ENCODE measurements at regions not wholly inside any gene's neighbourhood (a gene's known extent, or its start where the extent isn't known, plus 50 kb on each side); places are given as distances from the start of the nearest gene placed in this dataset.

DNA sequence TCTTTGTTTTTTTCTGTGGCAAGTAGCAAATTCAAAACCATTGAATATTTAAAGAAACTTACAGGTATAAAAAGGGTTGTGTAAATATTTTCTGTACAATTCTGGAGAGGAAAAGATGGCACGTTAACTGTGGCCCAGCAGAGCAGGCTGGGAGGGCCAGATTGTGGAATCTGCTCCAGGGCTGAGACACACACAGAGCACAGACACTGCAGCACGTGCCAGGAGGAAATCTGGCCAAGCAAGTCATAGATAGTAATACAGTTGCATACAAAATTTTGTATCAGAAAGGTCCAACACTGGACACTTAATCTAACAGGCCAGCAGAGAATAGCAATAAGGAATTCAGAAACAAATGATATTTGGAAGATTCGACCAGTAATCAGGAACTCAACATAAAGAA lies 763.7 kb downstream of the PDHA2 start:
- H3K4me3 ChIP-seq (ENCODE audit: control extremely low read depth in 1 of 5, extremely low read depth in 1 of 5, insufficient read depth in 1 of 5, low read depth in 2 of 5, low read length in 4 of 5), result no peak overlapping the region
- DNase-seq (no peak), ATAC-seq (ENCODE audit: low read depth) (no peak)
- no peak overlapping the region for H3K27ac Mint-ChIP-seq
- ChIA-PET POLR2A (no interaction called here), CTCF (no interaction called here)
- no peak for TF ChIP-seq EZH2 (IDR thresholded peaks at IDR 0.05; ENCODE audit: borderline replicate concordance, insufficient read depth, low read depth, low read length, poor library complexity, severe bottlenecking)
- TF ChIP-seq, protein P1, sequence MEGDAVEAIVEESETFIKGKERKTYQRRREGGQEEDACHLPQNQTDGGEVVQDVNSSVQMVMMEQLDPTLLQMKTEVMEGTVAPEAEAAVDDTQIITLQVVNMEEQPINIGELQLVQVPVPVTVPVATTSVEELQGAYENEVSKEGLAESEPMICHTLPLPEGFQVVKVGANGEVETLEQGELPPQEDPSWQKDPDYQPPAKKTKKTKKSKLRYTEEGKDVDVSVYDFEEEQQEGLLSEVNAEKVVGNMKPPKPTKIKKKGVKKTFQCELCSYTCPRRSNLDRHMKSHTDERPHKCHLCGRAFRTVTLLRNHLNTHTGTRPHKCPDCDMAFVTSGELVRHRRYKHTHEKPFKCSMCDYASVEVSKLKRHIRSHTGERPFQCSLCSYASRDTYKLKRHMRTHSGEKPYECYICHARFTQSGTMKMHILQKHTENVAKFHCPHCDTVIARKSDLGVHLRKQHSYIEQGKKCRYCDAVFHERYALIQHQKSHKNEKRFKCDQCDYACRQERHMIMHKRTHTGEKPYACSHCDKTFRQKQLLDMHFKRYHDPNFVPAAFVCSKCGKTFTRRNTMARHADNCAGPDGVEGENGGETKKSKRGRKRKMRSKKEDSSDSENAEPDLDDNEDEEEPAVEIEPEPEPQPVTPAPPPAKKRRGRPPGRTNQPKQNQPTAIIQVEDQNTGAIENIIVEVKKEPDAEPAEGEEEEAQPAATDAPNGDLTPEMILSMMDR (IDR thresholded peaks at IDR 0.05), result no peak
- no peaks in the 10 kb centered on the region for H4K20me1 ChIP-seq (ENCODE audit: control insufficient read depth, insufficient read depth, low read length, poor library complexity, severe bottlenecking)
- no peaks in the 10 kb centered on the region for H3K36me3 ChIP-seq (replicated peaks in 1 of 2; ENCODE audit: control extremely low read depth in 1 of 2, control insufficient read depth in 1 of 2, extremely low read depth in 1 of 2, insufficient read depth in 2 of 2, low read length in 1 of 2)
- no peaks in the 10 kb centered on the region for H3K27me3 ChIP-seq (replicated peaks in 1 of 4; ENCODE audit: control extremely low read depth in 1 of 4, control insufficient read depth in 3 of 4, insufficient read depth in 4 of 4, low read length in 3 of 4)
- no peaks in the 10 kb centered on the region for H3K4me1 ChIP-seq (ENCODE audit: control insufficient read depth in 2 of 2, insufficient read depth in 2 of 2, low read length in 2 of 2)
- no peak overlapping the region for H3K27ac ChIP-seq (ENCODE audit: low read length in 2 of 2)
- H3K4me2 ChIP-seq (replicated peaks; ENCODE audit: low read depth, low read length, poor library complexity, severe bottlenecking), result no peak overlapping the region
- H3K79me2 ChIP-seq (ENCODE audit: control insufficient read depth, insufficient read depth, low read length), result no peaks in the 10 kb centered on the region
- no peak overlapping the region for H3K4me3 Mint-ChIP-seq
- intact Hi-C loops (cut with micrococcal nuclease), result no loop called here
- no peaks in the 10 kb centered on the region for H3K4me1 Mint-ChIP-seq
- no peak overlapping the region for H2AFZ ChIP-seq (ENCODE audit: insufficient read depth, low read depth, low read length, poor library complexity, severe bottlenecking)
- H3K27me3 Mint-ChIP-seq, result no peaks in the 10 kb centered on the region
- WGBS (ENCODE audit: insufficient coverage), result 71% methylated on average over 2 of the region's 3 CpGs
- no peaks in the 10 kb centered on the region for H3K9me3 Mint-ChIP-seq (ENCODE audit: insufficient read depth)
- no peak overlapping the region for H3K9ac ChIP-seq (ENCODE audit: low read length)
- H3K9me3 ChIP-seq (ENCODE audit: control extremely low read depth in 1 of 3, control insufficient read depth in 2 of 3, insufficient read depth in 1 of 3, low read length in 2 of 3), result peaks cover 0 to 3% (median 1%) of the 10 kb centered on the region in 3 donors

DNA sequence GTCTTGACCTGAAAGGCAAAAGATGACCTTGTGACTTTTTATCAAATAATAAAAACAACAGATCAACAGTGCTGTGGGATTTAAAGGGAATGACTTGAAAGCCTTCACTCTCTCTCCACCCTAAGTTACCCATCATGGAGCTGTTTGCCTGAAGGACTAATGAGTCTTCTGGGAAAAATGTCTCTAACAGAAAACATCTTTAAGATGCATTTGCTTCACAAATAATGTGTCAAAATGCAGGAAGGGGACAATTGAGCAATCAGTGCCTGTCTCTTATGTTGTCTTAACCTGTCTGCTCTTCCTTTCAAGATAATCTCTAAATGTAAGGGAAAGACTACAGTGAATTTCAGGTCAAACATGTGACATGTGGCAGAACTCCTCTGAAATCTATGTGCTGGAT lies 766.6 kb downstream of the PDHA2 start:
- Histone ChIP-seq H2AFZ (ENCODE audit: insufficient read depth, low read depth, low read length, poor library complexity, severe bottlenecking) (no peak overlapping the region), H3K27me3 (replicated peaks in 1 of 4; ENCODE audit: control extremely low read depth in 1 of 4, control insufficient read depth in 3 of 4, insufficient read depth in 4 of 4, low read length in 3 of 4) (no peaks in the 10 kb centered on the region), H3K36me3 (replicated peaks in 1 of 2; ENCODE audit: control extremely low read depth in 1 of 2, control insufficient read depth in 1 of 2, extremely low read depth in 1 of 2, insufficient read depth in 2 of 2, low read length in 1 of 2) (no peaks in the 10 kb centered on the region), H4K20me1 (ENCODE audit: control insufficient read depth, insufficient read depth, low read length, poor library complexity, severe bottlenecking) (no peaks in the 10 kb centered on the region), H3K4me2 (replicated peaks; ENCODE audit: low read depth, low read length, poor library complexity, severe bottlenecking) (no peak overlapping the region), H3K79me2 (ENCODE audit: control insufficient read depth, insufficient read depth, low read length) (no peaks in the 10 kb centered on the region), H3K9ac (ENCODE audit: low read length) (no peak overlapping the region), H3K4me1 (ENCODE audit: control insufficient read depth in 2 of 2, insufficient read depth in 2 of 2, low read length in 2 of 2) (no peaks in the 10 kb centered on the region), H3K9me3 (ENCODE audit: control extremely low read depth in 1 of 3, control insufficient read depth in 2 of 3, insufficient read depth in 1 of 3, low read length in 2 of 3) (peaks cover 0 to 3% (median 1%) of the 10 kb centered on the region in 3 donors), H3K4me3 (ENCODE audit: control extremely low read depth in 1 of 5, extremely low read depth in 1 of 5, insufficient read depth in 1 of 5, low read depth in 2 of 5, low read length in 4 of 5) (no peak overlapping the region), H3K27ac (ENCODE audit: low read length in 2 of 2) (no peak overlapping the region)
- Mint-ChIP-seq H3K27ac (no peak overlapping the region), H3K4me1 (no peaks in the 10 kb centered on the region), H3K27me3 (no peaks in the 10 kb centered on the region), H3K4me3 (no peak overlapping the region), H3K9me3 (ENCODE audit: insufficient read depth) (peaks cover 4% of the 10 kb centered on the region)
- ATAC-seq (ENCODE audit: low read depth), result no peak
- TF ChIP-seq, protein P1 (IDR thresholded peaks at IDR 0.05), result no peak
- TF ChIP-seq EZH2 (IDR thresholded peaks at IDR 0.05; ENCODE audit: borderline replicate concordance, insufficient read depth, low read depth, low read length, poor library complexity, severe bottlenecking), result no peak
- CTCF ChIA-PET, result no interaction called here
- intact Hi-C loops (cut with micrococcal nuclease), result no loop called here
- no peak for DNase-seq
- POLR2A ChIA-PET, result no interaction called here
